ENCODE measurements at regions not wholly inside any gene's neighbourhood (a gene's known extent, or its start where the extent isn't known, plus 50 kb on each side); places are given as distances from the start of the nearest gene placed in this dataset.

- H3K4me3 Mint-ChIP-seq = no peak overlapping the region
- no peaks in the 10 kb centered on the region for H3K4me1 Mint-ChIP-seq
- H3K27me3 Mint-ChIP-seq = peaks cover 4% of the 10 kb centered on the region
- no peak for TF ChIP-seq CTCF (IDR thresholded peaks at IDR 0.05)
- intact Hi-C loops (cut with micrococcal nuclease) = no loop called here
- no peaks in the 10 kb centered on the region for H3K9me3 Mint-ChIP-seq
- ChIA-PET POLR2A (no interaction called here), CTCF (interaction anchor here (0.6 kb wide), 1 partner anchor 445 kb away, joined by 3 read pairs; no protein-coding TSS in a partner anchor)
- DNase-seq (no peak), ATAC-seq (ENCODE audit: low read depth) (no peak)
- no peaks in the 10 kb centered on the region for H3K36me3 Mint-ChIP-seq (ENCODE audit: low read depth)
- H3K27ac Mint-ChIP-seq = no peak overlapping the region
Observed at GRCh38 chr2:182521453-182522404, 94.9 kb upstream of the PDE1A start.

GRCh38 chr2:182522405-182522896 is 95.6 kb upstream of the PDE1A start:
- ATAC-seq (ENCODE audit: low read depth) = no peak
- H3K9me3 Mint-ChIP-seq = no peaks in the 10 kb centered on the region
- no peaks in the 10 kb centered on the region for H3K36me3 Mint-ChIP-seq (ENCODE audit: low read depth)
- no peaks in the 10 kb centered on the region for H3K4me1 Mint-ChIP-seq
- H3K27ac Mint-ChIP-seq = no peak overlapping the region
- H3K4me3 Mint-ChIP-seq = no peak overlapping the region
- ChIA-PET POLR2A (interaction anchor here (0.5 kb wide), 1 partner anchor 45 kb away, joined by 4 read pairs; no protein-coding TSS in a partner anchor), CTCF (no interaction called here)
- DNase-seq = no peak
- TF ChIP-seq CTCF (IDR thresholded peaks at IDR 0.05) = no peak
- intact Hi-C loops (cut with micrococcal nuclease) = no loop called here
- peaks cover 4% of the 10 kb centered on the region for H3K27me3 Mint-ChIP-seq

- ChIA-PET CTCF (no interaction called here), POLR2A (interaction anchor here (0.5 kb wide), 1 partner anchor 44 kb away, joined by 4 read pairs; no protein-coding TSS in a partner anchor)
- intact Hi-C loops (cut with micrococcal nuclease) = no loop called here
- Mint-ChIP-seq H3K9me3 (no peaks in the 10 kb centered on the region), H3K27ac (no peak overlapping the region), H3K4me1 (no peaks in the 10 kb centered on the region), H3K27me3 (peaks cover 4% of the 10 kb centered on the region), H3K36me3 (ENCODE audit: low read depth) (no peaks in the 10 kb centered on the region), H3K4me3 (no peak overlapping the region)
- ATAC-seq (ENCODE audit: low read depth) (no peak), DNase-seq (no peak)
- no peak for TF ChIP-seq CTCF (IDR thresholded peaks at IDR 0.05)
Observed at GRCh38 chr2:182522972-182523473, 96.2 kb upstream of the PDE1A start.

GRCh38 chr2:182530636-182531035 is 103.8 kb upstream of the PDE1A start:
- Mint-ChIP-seq H3K9me3 (peaks cover 5% of the 10 kb centered on the region), H3K27ac (no peak overlapping the region)

More at GRCh38 chr2:182530636-182531035, 103.8 kb upstream of the PDE1A start:
- H3K36me3 Mint-ChIP-seq (ENCODE audit: low read depth) = no peaks in the 10 kb centered on the region
- no peak overlapping the region for H3K4me3 Mint-ChIP-seq
- ATAC-seq (ENCODE audit: low read depth) (no peak), DNase-seq (no peak)
- H3K27me3 Mint-ChIP-seq = no peaks in the 10 kb centered on the region
- H3K4me1 Mint-ChIP-seq = no peaks in the 10 kb centered on the region
- CTCF ChIA-PET = no interaction called here
- intact Hi-C loops (cut with micrococcal nuclease) = no loop called here
- no peak for TF ChIP-seq CTCF (IDR thresholded peaks at IDR 0.05)
- POLR2A ChIA-PET = interaction anchor here (0.6 kb wide), 1 partner anchor 20 kb away, joined by 3 read pairs; no protein-coding TSS in a partner anchor

Data from activated B cell treated with CpG ODN at 0.5 μM for 24 hours (primary cell).